Spleen (tissue), 11 donors: ENCODE measurements at regions not wholly inside any gene's neighbourhood (a gene's known extent, or its start where the extent isn't known, plus 50 kb on each side); places are given as distances from the start of the nearest gene placed in this dataset.
"Not testable (repeated sequence)": the region's sequence is repeated elsewhere in the genome, so short reads cannot be mapped to it uniquely, and the experiment has no call there.

Experiments used
- DNase-seq: peaks from one replicate; pipeline ENCODE4 v3.0.0-alpha.2; 2020
- H3K27ac ChIP-seq, 8 donors: fragments of 200-600 bp; sonication (generic) in 7 of 8; 1 replicate in 4 of 8; 2 replicates in 4 of 8; pipeline versions ENCODE4 v1.5.0 to v1.8.0; 2016 to 2021; ENCODE audit warnings: inconsistent platforms in 4 of 8, mild to moderate bottlenecking in 4 of 8, moderate library complexity in 1 of 8
- H3K27me3 ChIP-seq, 7 donors: fragments of 200-600 bp; sonication (generic) in 6 of 7; replicated peaks in 1 of 7; 1 replicate in 4 of 7; 2 replicates in 3 of 7; pipeline versions ENCODE4 v1.5.0 to v1.8.0; 2016 to 2021; ENCODE audit warnings: inconsistent platforms in 3 of 7, mild to moderate bottlenecking in 1 of 7
- H3K36me3 ChIP-seq, 6 donors: fragments of 200-600 bp; sonication (generic) in 5 of 6; 1 replicate in 4 of 6; 2 replicates in 2 of 6; pipeline versions ENCODE4 v1.5.0 to v1.8.0; 2016 to 2021; ENCODE audit warnings: inconsistent platforms in 2 of 6
- H3K4me1 ChIP-seq, 6 donors: fragments of 200-600 bp; sonication (generic) in 5 of 6; 1 replicate in 3 of 6; 2 replicates in 3 of 6; pipeline versions ENCODE4 v1.5.0 to v1.8.0; 2016 to 2021; ENCODE audit warnings: inconsistent platforms in 3 of 6
- H3K4me3 ChIP-seq, 8 donors: fragments of 200-600 bp; sonication (generic) in 7 of 8; 1 replicate in 4 of 8; 2 replicates in 4 of 8; pipeline versions ENCODE4 v1.5.0 to v1.8.0; 2016 to 2021; ENCODE audit warnings: inconsistent platforms in 4 of 8, mild to moderate bottlenecking in 4 of 8, moderate library complexity in 2 of 8
- H3K9me3 ChIP-seq, 8 donors: fragments of 200-600 bp; sonication (generic) in 7 of 8; 1 replicate in 4 of 8; 2 replicates in 4 of 8; pipeline versions ENCODE4 v1.5.0 to v1.8.0; 2016 to 2021; ENCODE audit warnings: inconsistent platforms in 4 of 8
- POLR2AphosphoS5 ChIP-seq, 3 donors: sonication (generic); formaldehyde crosslinking; IDR thresholded peaks; one replicate each; pipeline ENCODE4 v1.5.1; 2017; ENCODE audit warnings: antibody characterized with exemption in 3 of 3
- WGBS, 5 donors: extraction: QIAGEN DNeasy Blood & Tissue Kit in 3 of 5; methylation state at CpG; one replicate each; pipeline versions ENCODE4 v1.1.5 to v1.1.7; 2013 to 2018; 5-methylcytosine and 5-hydroxymethylcytosine counted together
- intact Hi-C: fragments of 100-400 bp; cut with DNase I; formaldehyde crosslinking; loops from one replicate; pipeline ENCODE4 v1.15.0; 2023; ENCODE audit warnings: low total_unique reads
- donor health status: healthy with polysubstance abuse.
- donor health status: DM: no; HTN: no; CAD: no; lungs with moderate emphysema.
- donor health status: DM: no; HTN: no; CAD: no.
- donor health status: Bipolar disorder and iron deficiency.
- donor health status: healthy.
- donor health status: DM: no; HTN: no; CAD: no.
- donor health status: DM: yes; HTN: yes; CAD: no.

DNA sequence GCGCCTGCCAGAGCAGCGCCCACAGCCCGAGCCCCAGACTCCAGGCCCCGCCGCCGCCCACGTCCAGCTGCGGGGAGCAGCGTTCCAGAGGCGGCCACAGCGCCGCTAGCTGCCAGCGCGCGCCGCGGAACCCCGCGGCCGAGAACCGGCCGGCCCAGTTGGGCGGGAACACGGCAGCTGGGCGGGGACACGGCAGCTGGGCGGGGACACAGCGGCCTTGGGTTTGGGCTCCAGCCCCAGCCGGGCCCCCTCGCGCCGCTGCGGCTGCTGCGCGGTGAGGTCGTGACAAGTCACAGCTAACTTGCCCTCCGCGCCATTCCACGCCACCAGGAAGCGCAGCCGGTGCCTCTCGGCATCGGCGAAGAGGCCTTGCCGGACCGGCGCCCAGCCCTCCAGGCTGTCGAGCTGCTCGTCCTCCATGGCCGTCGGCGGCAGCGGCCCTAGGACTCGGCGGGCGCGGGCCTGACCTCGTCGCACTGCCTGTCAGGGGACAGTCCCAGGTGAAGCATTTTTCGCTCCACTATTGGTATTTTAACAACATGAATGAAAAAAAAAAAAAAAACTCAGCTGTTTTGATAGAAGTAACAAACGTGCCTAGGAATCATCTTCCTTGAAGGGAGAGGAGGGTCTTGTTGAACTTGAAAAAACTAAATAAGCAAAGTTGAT lies 56.6 kb upstream of the GOLGA8N start:
- H3K9me3 ChIP-seq, H3K27me3 ChIP-seq, intact Hi-C loops, H3K4me1 ChIP-seq, H3K36me3 ChIP-seq: not testable (repeated sequence)
- 0 to 11% (median 0%) methylated on average over 1 to 29 of the region's 61 CpGs for WGBS, 5 donors
- peak; percentile 94 for DNase-seq
- Histone ChIP-seq H3K4me3 (peak overlapping the region; percentile 33 to 65 (median 44)), H3K27ac (peak overlapping the region; percentile 57 to 89 (median 86))
- TF ChIP-seq POLR2AphosphoS5 (IDR thresholded peaks at IDR 0.05), result peak; percentile 48 to 67 (median 62)

DNA sequence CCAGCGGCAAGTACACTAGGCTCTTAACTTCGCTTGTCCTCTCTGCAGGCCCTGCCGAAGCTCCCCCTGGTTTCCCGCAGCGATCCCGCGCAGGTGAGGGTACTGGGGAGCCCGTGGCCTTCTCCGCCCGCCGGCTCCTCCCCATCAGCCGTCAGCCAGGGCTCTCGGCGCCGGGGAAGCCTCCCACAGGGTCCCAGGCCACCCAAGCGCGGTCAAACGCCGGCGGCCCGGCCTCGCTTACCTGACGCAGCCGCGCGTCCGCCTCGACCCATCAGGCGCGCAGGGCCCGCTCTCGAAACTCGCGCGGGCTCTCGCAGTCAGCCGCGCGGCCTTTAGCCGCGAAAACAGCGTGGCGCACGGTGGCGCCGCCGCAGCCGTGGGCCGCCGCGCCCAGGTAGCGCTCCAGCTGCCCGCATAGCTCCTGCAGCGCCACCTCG lies 57.2 kb upstream of the GOLGA8N start:
- H3K36me3 ChIP-seq, H3K9me3 ChIP-seq, H3K4me1 ChIP-seq, intact Hi-C loops, H3K27me3 ChIP-seq, DNase-seq: not testable (repeated sequence)
- no CpG with 5 or more reads among the region's 55 CpGs for WGBS, 5 donors
- Histone ChIP-seq H3K4me3 (peak overlapping the region in 1 of 8 donors; percentile 47), H3K27ac (peak overlapping the region in 2 of 8 donors; percentile 85 to 86)

GRCh38 chr15:32535150-32535898 lies 57.9 kb upstream of the GOLGA8N start:
- H3K27ac ChIP-seq, H3K27me3 ChIP-seq, H3K9me3 ChIP-seq, H3K36me3 ChIP-seq, intact Hi-C loops, H3K4me1 ChIP-seq, H3K4me3 ChIP-seq, DNase-seq: not testable (repeated sequence)
- no CpG with 5 or more reads among the region's 10 CpGs for WGBS, 5 donors

- H3K36me3 ChIP-seq, result peaks cover 0 to 29% (median 18%) of the 10 kb centered on the region in 6 donors
- 57 to 90% (median 62%) methylated on average over 4 to 6 of the region's 6 CpGs for WGBS, 5 donors
- H3K4me3 ChIP-seq, DNase-seq, H3K4me1 ChIP-seq, H3K27ac ChIP-seq, H3K27me3 ChIP-seq, intact Hi-C loops, H3K9me3 ChIP-seq: not testable (repeated sequence)
These were observed 67.5 kb upstream of the GOLGA8O start for GRCh38 chr15:32522900-32523299.

GRCh38 chr15:32522421-32522820 lies 67.0 kb upstream of the GOLGA8O start:
- whole genome bisulfite sequencing, 5 donors, result 89 to 97% (median 89%) methylated on average over 8 to 9 of the region's 9 CpGs

DNA sequence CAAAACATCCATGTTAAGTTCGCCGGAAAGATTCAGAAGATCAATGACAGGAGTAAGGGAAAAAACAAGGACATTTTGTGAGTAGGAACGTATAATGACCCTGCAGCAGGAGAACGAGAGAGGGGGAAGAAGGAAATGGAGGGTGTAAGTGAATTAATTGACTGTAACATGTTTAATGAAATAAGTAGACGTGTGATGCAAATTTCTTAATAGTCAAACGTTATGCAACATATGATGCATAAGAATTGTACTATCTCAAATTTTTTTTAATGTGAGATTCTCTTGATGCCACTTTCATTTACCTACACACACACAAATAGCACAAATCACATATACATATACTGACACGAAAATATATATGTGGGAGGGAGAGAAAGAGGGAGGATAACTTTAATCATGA lies 63.5 kb upstream of the GOLGA8O start:
- H3K4me1 ChIP-seq, H3K9me3 ChIP-seq, H3K27me3 ChIP-seq, intact Hi-C loops, DNase-seq, H3K4me3 ChIP-seq: not testable (repeated sequence)
- Histone ChIP-seq H3K27ac (peak overlapping the region in 5 of 8 donors; percentile 31 to 81 (median 66)), H3K36me3 (peaks cover 0 to 31% (median 19%) of the 10 kb centered on the region in 6 donors)
- WGBS, 5 donors, result 56 to 85% (median 71%) methylated on average over 6 to 7 of the region's 7 CpGs

More at GRCh38 chr15:32522421-32522820, 67.0 kb upstream of the GOLGA8O start:
- DNase-seq, H3K4me3 ChIP-seq, intact Hi-C loops, H3K9me3 ChIP-seq, H3K27ac ChIP-seq, H3K4me1 ChIP-seq, H3K27me3 ChIP-seq: not testable (repeated sequence)
- peaks cover 0 to 31% (median 19%) of the 10 kb centered on the region in 6 donors for H3K36me3 ChIP-seq

DNA sequence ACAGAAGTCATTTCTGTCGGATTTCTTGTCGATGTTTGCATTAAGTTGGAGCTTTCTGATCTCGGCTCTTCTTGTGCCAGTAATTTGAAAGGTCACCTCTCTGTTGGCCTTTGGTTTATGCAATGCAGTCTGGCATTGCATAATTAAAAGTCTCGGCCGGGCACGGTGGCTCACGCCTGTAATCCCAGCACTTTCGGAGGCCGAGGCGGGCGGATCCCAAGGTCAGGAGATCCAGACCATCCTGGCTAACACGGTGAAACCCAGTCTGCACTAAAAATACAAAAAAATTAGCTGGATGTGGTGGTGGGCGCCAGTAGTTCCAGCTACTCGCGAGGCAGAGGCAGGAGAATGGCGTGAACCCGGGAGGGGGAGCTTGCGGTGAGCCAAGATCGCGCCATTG lies 62.6 kb upstream of the GOLGA8O start:
- 70 to 91% (median 82%) methylated on average over 20 of the region's 20 CpGs for WGBS, 5 donors
- H3K9me3 ChIP-seq, H3K4me3 ChIP-seq, intact Hi-C loops, H3K4me1 ChIP-seq, H3K27me3 ChIP-seq: not testable (repeated sequence)
- DNase-seq, result peak; percentile 76
- TF ChIP-seq POLR2AphosphoS5 (IDR thresholded peaks at IDR 0.05), result peak in 1 of 3 donors; percentile 9
- Histone ChIP-seq H3K27ac (peak overlapping the region in 7 of 8 donors; percentile 39 to 84 (median 72)), H3K36me3 (peaks cover 0 to 31% (median 19%) of the 10 kb centered on the region in 6 donors)

GRCh38 chr15:32516954-32517353 lies 61.5 kb upstream of the GOLGA8O start:
- intact Hi-C loops, DNase-seq, H3K9me3 ChIP-seq, H3K27ac ChIP-seq, H3K4me1 ChIP-seq, H3K27me3 ChIP-seq, H3K4me3 ChIP-seq: not testable (repeated sequence)
- peaks cover 0 to 25% (median 13%) of the 10 kb centered on the region in 6 donors for H3K36me3 ChIP-seq
- WGBS, 5 donors, result 50 to 100% (median 73%) methylated on average over 1 of the region's 1 CpG

- H3K4me1 ChIP-seq, H3K27me3 ChIP-seq, DNase-seq, H3K27ac ChIP-seq, H3K9me3 ChIP-seq, intact Hi-C loops, H3K4me3 ChIP-seq, H3K36me3 ChIP-seq: not testable (repeated sequence)
These were observed 57.9 kb upstream of the GOLGA8O start for GRCh38 chr15:32513378-32513777.

DNA sequence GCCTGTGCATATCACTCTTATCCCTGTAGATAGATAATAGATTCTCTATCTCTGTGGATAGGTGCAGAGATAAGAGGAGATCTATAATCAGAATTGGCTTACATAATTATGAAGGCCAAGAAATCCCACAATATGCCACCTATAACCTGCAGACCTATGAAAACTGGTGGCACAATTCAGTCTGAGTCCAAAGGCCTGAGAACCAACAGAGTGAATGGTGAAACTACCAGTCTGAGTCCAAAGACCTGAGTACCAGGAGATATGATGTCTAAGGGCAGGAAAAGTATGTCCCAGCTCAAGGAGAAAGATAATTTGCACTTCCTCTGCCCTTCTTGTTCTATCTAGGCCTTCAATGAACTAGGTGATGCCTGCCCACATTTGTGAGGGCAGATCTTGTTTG lies 54.6 kb upstream of the GOLGA8O start:
- H3K27ac ChIP-seq, H3K4me1 ChIP-seq, H3K4me3 ChIP-seq, H3K36me3 ChIP-seq, intact Hi-C loops, H3K27me3 ChIP-seq, DNase-seq, H3K9me3 ChIP-seq: not testable (repeated sequence)

GRCh38 chr15:32508081-32508480 lies 52.6 kb upstream of the GOLGA8O start:
- H3K4me1 ChIP-seq, H3K27me3 ChIP-seq, H3K4me3 ChIP-seq, H3K9me3 ChIP-seq, H3K27ac ChIP-seq, H3K36me3 ChIP-seq, intact Hi-C loops, DNase-seq: not testable (repeated sequence)
- WGBS, 5 donors, result no CpG with 5 or more reads among the region's 7 CpGs
